ENCODE measurements at regions not wholly inside any gene's neighbourhood (a gene's known extent, or its start where the extent isn't known, plus 50 kb on each side); places are given as distances from the start of the nearest gene placed in this dataset.

GRCh38 chr21:38596264-38597042 is 98.2 kb upstream of the ERG start:
- Histone ChIP-seq H3K79me2 (ENCODE audit: insufficient read depth, low read length) (no peaks in the 10 kb centered on the region), H3K27me3 (ENCODE audit: insufficient read depth, low read length) (peaks cover 45% of the 10 kb centered on the region), H2AFZ (ENCODE audit: low read length) (no peak overlapping the region), H3K4me2 (ENCODE audit: insufficient read depth, low read length) (no peak overlapping the region), H3K27ac (ENCODE audit: low read depth, low read length) (no peak overlapping the region), H3K4me3 (ENCODE audit: insufficient read depth, low read length) (no peak overlapping the region), H3K36me3 (ENCODE audit: insufficient read depth, low read length) (no peaks in the 10 kb centered on the region), H4K20me1 (ENCODE audit: insufficient read depth, low read length) (no peaks in the 10 kb centered on the region), H3K9me3 (ENCODE audit: low read depth, low read length) (no peaks in the 10 kb centered on the region), H3K4me1 (ENCODE audit: insufficient read depth, low read length) (no peaks in the 10 kb centered on the region)
- TF ChIP-seq, protein P1, sequence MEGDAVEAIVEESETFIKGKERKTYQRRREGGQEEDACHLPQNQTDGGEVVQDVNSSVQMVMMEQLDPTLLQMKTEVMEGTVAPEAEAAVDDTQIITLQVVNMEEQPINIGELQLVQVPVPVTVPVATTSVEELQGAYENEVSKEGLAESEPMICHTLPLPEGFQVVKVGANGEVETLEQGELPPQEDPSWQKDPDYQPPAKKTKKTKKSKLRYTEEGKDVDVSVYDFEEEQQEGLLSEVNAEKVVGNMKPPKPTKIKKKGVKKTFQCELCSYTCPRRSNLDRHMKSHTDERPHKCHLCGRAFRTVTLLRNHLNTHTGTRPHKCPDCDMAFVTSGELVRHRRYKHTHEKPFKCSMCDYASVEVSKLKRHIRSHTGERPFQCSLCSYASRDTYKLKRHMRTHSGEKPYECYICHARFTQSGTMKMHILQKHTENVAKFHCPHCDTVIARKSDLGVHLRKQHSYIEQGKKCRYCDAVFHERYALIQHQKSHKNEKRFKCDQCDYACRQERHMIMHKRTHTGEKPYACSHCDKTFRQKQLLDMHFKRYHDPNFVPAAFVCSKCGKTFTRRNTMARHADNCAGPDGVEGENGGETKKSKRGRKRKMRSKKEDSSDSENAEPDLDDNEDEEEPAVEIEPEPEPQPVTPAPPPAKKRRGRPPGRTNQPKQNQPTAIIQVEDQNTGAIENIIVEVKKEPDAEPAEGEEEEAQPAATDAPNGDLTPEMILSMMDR (IDR thresholded peaks at IDR 0.05; ENCODE audit: extremely low read depth, low read depth, low read length): no peak
- DNase-seq (ENCODE audit: insufficient read length, low spot score, missing footprints): no peak

GRCh38 chr21:38597421-38597820 is 99.1 kb upstream of the ERG start:
- Histone ChIP-seq H4K20me1 (ENCODE audit: insufficient read depth, low read length) (no peaks in the 10 kb centered on the region), H3K27ac (ENCODE audit: low read depth, low read length) (no peak overlapping the region), H3K4me2 (ENCODE audit: insufficient read depth, low read length) (no peak overlapping the region), H2AFZ (ENCODE audit: low read length) (no peak overlapping the region), H3K79me2 (ENCODE audit: insufficient read depth, low read length) (no peaks in the 10 kb centered on the region), H3K9me3 (ENCODE audit: low read depth, low read length) (no peaks in the 10 kb centered on the region), H3K4me1 (ENCODE audit: insufficient read depth, low read length) (no peaks in the 10 kb centered on the region), H3K36me3 (ENCODE audit: insufficient read depth, low read length) (no peaks in the 10 kb centered on the region), H3K27me3 (ENCODE audit: insufficient read depth, low read length) (peaks cover 42% of the 10 kb centered on the region), H3K4me3 (ENCODE audit: insufficient read depth, low read length) (no peak overlapping the region)
- TF ChIP-seq, protein P1 (IDR thresholded peaks at IDR 0.05; ENCODE audit: extremely low read depth, low read depth, low read length): no peak
- DNase-seq (ENCODE audit: insufficient read length, low spot score, missing footprints): no peak

- Histone ChIP-seq H3K9me3 (ENCODE audit: low read depth, low read length) (no peaks in the 10 kb centered on the region), H3K27me3 (ENCODE audit: insufficient read depth, low read length) (peaks cover 46% of the 10 kb centered on the region), H3K36me3 (ENCODE audit: insufficient read depth, low read length) (no peaks in the 10 kb centered on the region), H3K4me1 (ENCODE audit: insufficient read depth, low read length) (no peaks in the 10 kb centered on the region), H2AFZ (ENCODE audit: low read length) (no peak overlapping the region), H3K4me3 (ENCODE audit: insufficient read depth, low read length) (no peak overlapping the region), H3K79me2 (ENCODE audit: insufficient read depth, low read length) (no peaks in the 10 kb centered on the region), H3K4me2 (ENCODE audit: insufficient read depth, low read length) (no peak overlapping the region), H4K20me1 (ENCODE audit: insufficient read depth, low read length) (no peaks in the 10 kb centered on the region), H3K27ac (ENCODE audit: low read depth, low read length) (no peak overlapping the region)
- TF ChIP-seq, protein P1 (IDR thresholded peaks at IDR 0.05; ENCODE audit: extremely low read depth, low read depth, low read length): no peak
- DNase-seq (ENCODE audit: insufficient read length, low spot score, missing footprints): no peak
Measured at GRCh38 chr21:38598413-38598812, 100.1 kb upstream of the ERG start.

GRCh38 chr21:38599381-38599975 is 101.2 kb upstream of the ERG start:
- no peak for DNase-seq (ENCODE audit: insufficient read length, low spot score, missing footprints)
- no peak overlapping the region for H3K4me2 ChIP-seq (ENCODE audit: insufficient read depth, low read length)
- TF ChIP-seq, protein P1 (IDR thresholded peaks at IDR 0.05; ENCODE audit: extremely low read depth, low read depth, low read length): no peak
- no peaks in the 10 kb centered on the region for H3K9me3 ChIP-seq (ENCODE audit: low read depth, low read length)
- H3K27me3 ChIP-seq (ENCODE audit: insufficient read depth, low read length): peaks cover 38% of the 10 kb centered on the region
- H4K20me1 ChIP-seq (ENCODE audit: insufficient read depth, low read length): no peaks in the 10 kb centered on the region
- no peak overlapping the region for H3K27ac ChIP-seq (ENCODE audit: low read depth, low read length)
- H2AFZ ChIP-seq (ENCODE audit: low read length): no peak overlapping the region
- H3K4me3 ChIP-seq (ENCODE audit: insufficient read depth, low read length): no peak overlapping the region
- H3K4me1 ChIP-seq (ENCODE audit: insufficient read depth, low read length): no peaks in the 10 kb centered on the region
- H3K79me2 ChIP-seq (ENCODE audit: insufficient read depth, low read length): no peaks in the 10 kb centered on the region
- no peaks in the 10 kb centered on the region for H3K36me3 ChIP-seq (ENCODE audit: insufficient read depth, low read length)

All from osteoblast (primary cell).